ENCODE measurements at regions not wholly inside any gene's neighbourhood (a gene's known extent, or its start where the extent isn't known, plus 50 kb on each side); places are given as distances from the start of the nearest gene placed in this dataset.

- H3K27ac ChIP-seq (replicated peaks), result no peak overlapping the region
- DNase-seq (ENCODE audit: low read depth in 1 of 2, low spot score in 1 of 2), result no peak
- H3K27me3 ChIP-seq (ENCODE audit: insufficient read depth, poor library complexity, severe bottlenecking), result no peaks in the 10 kb centered on the region
- TF ChIP-seq SPI1 (IDR thresholded peaks at IDR 0.05; ENCODE audit: borderline replicate concordance, low read depth) (no peak), CTCF (IDR thresholded peaks at IDR 0.05; ENCODE audit: insufficient read depth, low read length) (no peak), POLR2AphosphoS5 (IDR thresholded peaks at IDR 0.05; ENCODE audit: low read depth) (no peak), REST (IDR thresholded peaks at IDR 0.05; ENCODE audit: insufficient replicate concordance, low read depth) (no peak), GABPA (IDR thresholded peaks at IDR 0.05; ENCODE audit: low read depth) (no peak)
- no peak overlapping the region for H3K4me3 ChIP-seq (replicated peaks; ENCODE audit: insufficient read depth, low read length)
Measured at GRCh38 chr2:45156605-45157004, 147.4 kb upstream of the SIX2 start.

GRCh38 chr2:45154606-45155155 is 145.4 kb upstream of the SIX2 start:
- no peaks in the 10 kb centered on the region for H3K27me3 ChIP-seq (ENCODE audit: insufficient read depth, poor library complexity, severe bottlenecking)
- no peak overlapping the region for H3K4me3 ChIP-seq (replicated peaks; ENCODE audit: insufficient read depth, low read length)
- no peak overlapping the region for H3K27ac ChIP-seq (replicated peaks)
- no peak for DNase-seq (ENCODE audit: low read depth in 1 of 2, low spot score in 1 of 2)
- no peak for TF ChIP-seq POLR2AphosphoS5 (IDR thresholded peaks at IDR 0.05; ENCODE audit: low read depth)
- TF ChIP-seq REST (IDR thresholded peaks at IDR 0.05; ENCODE audit: insufficient replicate concordance, low read depth), result no peak
- TF ChIP-seq GABPA (IDR thresholded peaks at IDR 0.05; ENCODE audit: low read depth), result no peak
- TF ChIP-seq SPI1 (IDR thresholded peaks at IDR 0.05; ENCODE audit: borderline replicate concordance, low read depth), result no peak
- TF ChIP-seq CTCF (IDR thresholded peaks at IDR 0.05; ENCODE audit: insufficient read depth, low read length), result no peak

GRCh38 chr2:45154144-45154543 is 144.9 kb upstream of the SIX2 start:
- no peak for TF ChIP-seq CTCF (IDR thresholded peaks at IDR 0.05; ENCODE audit: insufficient read depth, low read length)
- TF ChIP-seq SPI1 (IDR thresholded peaks at IDR 0.05; ENCODE audit: borderline replicate concordance, low read depth), result no peak
- no peak for TF ChIP-seq REST (IDR thresholded peaks at IDR 0.05; ENCODE audit: insufficient replicate concordance, low read depth)
- no peak for TF ChIP-seq POLR2AphosphoS5 (IDR thresholded peaks at IDR 0.05; ENCODE audit: low read depth)
- no peak for TF ChIP-seq GABPA (IDR thresholded peaks at IDR 0.05; ENCODE audit: low read depth)
- no peak overlapping the region for H3K27ac ChIP-seq (replicated peaks)

More at GRCh38 chr2:45154144-45154543, 144.9 kb upstream of the SIX2 start:
- no peak overlapping the region for H3K4me3 ChIP-seq (replicated peaks; ENCODE audit: insufficient read depth, low read length)
- no peak for DNase-seq (ENCODE audit: low read depth in 1 of 2, low spot score in 1 of 2)
- H3K27me3 ChIP-seq (ENCODE audit: insufficient read depth, poor library complexity, severe bottlenecking), result no peaks in the 10 kb centered on the region
